Transverse colon (tissue), 4 donors: ENCODE measurements at regions not wholly inside any gene's neighbourhood (a gene's known extent, or its start where the extent isn't known, plus 50 kb on each side); places are given as distances from the start of the nearest gene placed in this dataset.

Experiments
- EP300 ChIP-seq: sonication (generic); formaldehyde crosslinking; IDR thresholded peaks from one replicate; pipeline ENCODE4 v1.6.1; 2017; ENCODE audit warnings: antibody characterized with exemption, low read depth
- POLR2A ChIP-seq: fragments of 450-650 bp; IDR thresholded peaks from one replicate; pipeline ENCODE4 v1.6.1; 2016; ENCODE audit warnings: antibody characterized with exemption, mild to moderate bottlenecking, moderate library complexity
- POLR2AphosphoS5 ChIP-seq, 3 donors: sonication (generic); formaldehyde crosslinking; IDR thresholded peaks; one replicate each; pipeline ENCODE4 v1.6.1; 2016; ENCODE audit warnings: antibody characterized with exemption in 3 of 3
- TF ChIP-seq, protein P1 (sequence below), 5 experiments: fragments of 200-600 bp in 3 of 5; fragments of 450-650 bp in 2 of 5; sonication (generic) in 3 of 5; IDR thresholded peaks; 1 replicate in 2 of 5; 2 replicates in 3 of 5; pipeline ENCODE4 v1.5.1; 2016 to 2017; ENCODE audit warnings: antibody characterized with exemption in 5 of 5, inconsistent platforms in 3 of 5, mild to moderate bottlenecking in 2 of 5, moderate library complexity in 1 of 5

DNA sequence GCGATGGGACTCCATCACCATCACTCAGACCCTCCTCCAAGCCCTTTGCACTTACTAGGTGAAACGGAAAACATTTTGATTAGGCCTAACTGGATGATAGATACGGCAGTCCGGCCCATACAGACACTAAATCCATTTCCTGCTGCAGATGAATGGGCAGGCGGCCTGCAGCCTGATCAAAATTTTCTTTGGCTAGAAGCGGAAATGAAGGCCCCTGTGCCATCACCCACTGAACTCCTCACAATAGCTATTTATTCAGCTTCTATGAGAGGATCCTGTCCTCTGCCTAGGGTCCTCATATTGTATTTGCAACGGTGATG lies 200.5 kb downstream of the OMA1 start:
- TF ChIP-seq POLR2AphosphoS5 (IDR thresholded peaks at IDR 0.05): no peak
- TF ChIP-seq, protein P1, sequence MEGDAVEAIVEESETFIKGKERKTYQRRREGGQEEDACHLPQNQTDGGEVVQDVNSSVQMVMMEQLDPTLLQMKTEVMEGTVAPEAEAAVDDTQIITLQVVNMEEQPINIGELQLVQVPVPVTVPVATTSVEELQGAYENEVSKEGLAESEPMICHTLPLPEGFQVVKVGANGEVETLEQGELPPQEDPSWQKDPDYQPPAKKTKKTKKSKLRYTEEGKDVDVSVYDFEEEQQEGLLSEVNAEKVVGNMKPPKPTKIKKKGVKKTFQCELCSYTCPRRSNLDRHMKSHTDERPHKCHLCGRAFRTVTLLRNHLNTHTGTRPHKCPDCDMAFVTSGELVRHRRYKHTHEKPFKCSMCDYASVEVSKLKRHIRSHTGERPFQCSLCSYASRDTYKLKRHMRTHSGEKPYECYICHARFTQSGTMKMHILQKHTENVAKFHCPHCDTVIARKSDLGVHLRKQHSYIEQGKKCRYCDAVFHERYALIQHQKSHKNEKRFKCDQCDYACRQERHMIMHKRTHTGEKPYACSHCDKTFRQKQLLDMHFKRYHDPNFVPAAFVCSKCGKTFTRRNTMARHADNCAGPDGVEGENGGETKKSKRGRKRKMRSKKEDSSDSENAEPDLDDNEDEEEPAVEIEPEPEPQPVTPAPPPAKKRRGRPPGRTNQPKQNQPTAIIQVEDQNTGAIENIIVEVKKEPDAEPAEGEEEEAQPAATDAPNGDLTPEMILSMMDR (IDR thresholded peaks at IDR 0.05): no peak
- no peak for TF ChIP-seq POLR2A
- TF ChIP-seq EP300: no peak
